ENCODE measurements at regions not wholly inside any gene's neighbourhood (a gene's known extent, or its start where the extent isn't known, plus 50 kb on each side); places are given as distances from the start of the nearest gene placed in this dataset.

DNA sequence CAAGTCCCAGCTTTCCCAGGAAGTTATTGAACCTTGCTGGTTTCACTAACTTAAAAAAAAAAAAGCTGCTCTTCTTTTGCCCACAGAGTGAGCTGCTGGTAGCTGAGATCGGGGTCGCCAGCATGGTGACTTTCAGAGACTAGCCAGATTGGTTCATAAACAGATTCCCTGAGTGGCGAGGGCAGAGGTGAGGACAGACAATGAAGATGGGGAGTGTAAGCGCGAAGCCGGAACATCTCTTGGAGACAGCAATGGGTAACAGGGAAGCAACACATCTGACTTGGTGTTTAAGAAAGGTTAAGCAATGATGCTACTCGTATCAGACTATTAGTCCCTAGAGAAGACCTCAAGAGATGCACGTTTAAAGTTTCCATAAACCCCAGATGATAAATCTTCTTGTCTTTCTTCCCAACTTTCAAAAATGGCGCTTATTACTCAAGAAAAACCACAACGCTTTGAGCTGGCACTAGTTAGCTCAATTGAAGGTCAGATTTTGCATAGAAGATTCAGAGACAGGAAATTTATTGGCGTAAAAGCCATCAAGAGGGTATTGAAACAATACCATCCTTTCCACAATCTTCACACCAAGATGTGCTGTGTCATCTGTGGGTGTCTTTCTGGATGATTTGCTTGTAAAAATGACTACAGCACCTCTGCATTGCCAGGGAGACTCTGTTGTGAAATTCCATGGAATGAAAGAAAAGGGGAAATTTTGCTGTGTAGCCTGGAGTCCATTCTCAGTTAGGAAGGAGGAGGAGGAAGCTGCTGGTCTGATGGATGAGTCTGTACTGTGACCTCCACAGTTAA is 193.1 kb upstream of the CXCR4 start:
- no peak for TF ChIP-seq POLR2AphosphoS5 (IDR thresholded peaks at IDR 0.05)
- TF ChIP-seq, protein P1, sequence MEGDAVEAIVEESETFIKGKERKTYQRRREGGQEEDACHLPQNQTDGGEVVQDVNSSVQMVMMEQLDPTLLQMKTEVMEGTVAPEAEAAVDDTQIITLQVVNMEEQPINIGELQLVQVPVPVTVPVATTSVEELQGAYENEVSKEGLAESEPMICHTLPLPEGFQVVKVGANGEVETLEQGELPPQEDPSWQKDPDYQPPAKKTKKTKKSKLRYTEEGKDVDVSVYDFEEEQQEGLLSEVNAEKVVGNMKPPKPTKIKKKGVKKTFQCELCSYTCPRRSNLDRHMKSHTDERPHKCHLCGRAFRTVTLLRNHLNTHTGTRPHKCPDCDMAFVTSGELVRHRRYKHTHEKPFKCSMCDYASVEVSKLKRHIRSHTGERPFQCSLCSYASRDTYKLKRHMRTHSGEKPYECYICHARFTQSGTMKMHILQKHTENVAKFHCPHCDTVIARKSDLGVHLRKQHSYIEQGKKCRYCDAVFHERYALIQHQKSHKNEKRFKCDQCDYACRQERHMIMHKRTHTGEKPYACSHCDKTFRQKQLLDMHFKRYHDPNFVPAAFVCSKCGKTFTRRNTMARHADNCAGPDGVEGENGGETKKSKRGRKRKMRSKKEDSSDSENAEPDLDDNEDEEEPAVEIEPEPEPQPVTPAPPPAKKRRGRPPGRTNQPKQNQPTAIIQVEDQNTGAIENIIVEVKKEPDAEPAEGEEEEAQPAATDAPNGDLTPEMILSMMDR (IDR thresholded peaks at IDR 0.05), result no peak
- TF ChIP-seq POLR2A (IDR thresholded peaks at IDR 0.05), result no peak
- TF ChIP-seq EP300 (IDR thresholded peaks at IDR 0.05), result no peak
- no peak for ATAC-seq
- Histone ChIP-seq H3K27me3 (peaks cover 5% of the 10 kb centered on the region), H3K36me3 (no peaks in the 10 kb centered on the region), H3K27ac (no peak overlapping the region), H3K4me3 (no peak overlapping the region), H3K9me3 (no peaks in the 10 kb centered on the region), H3K4me1 (no peaks in the 10 kb centered on the region)
- WGBS, 2 donors (ENCODE audit: low coverage in 1 of 2), result 71 to 84% methylated on average over 10 to 11 of the region's 11 CpGs

DNA sequence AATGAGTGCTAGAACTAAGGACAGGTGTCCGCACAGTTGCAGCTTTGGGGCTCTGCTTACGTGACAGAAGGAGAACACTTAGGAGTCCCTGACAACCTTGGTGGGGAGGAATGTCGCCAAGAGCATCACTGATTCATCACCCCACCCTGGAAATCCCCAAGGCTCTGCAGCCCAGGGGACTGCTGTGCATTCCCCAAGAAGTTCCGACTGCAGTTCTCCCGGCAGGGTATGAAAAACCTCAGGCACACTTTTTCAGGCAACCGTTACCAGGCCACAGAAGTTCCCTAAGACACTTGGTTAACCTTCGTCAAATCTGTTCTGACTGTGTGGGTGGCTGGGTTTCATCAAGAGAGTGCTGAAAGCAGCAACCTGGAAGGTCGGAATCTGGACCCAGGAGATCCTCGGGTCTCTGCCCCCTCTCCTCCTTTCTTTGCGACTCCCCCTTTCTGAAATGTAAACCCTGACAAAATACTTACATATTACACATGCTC is 192.1 kb upstream of the CXCR4 start:
- ATAC-seq, result no peak
- WGBS, 2 donors (ENCODE audit: low coverage in 1 of 2), result 22 to 48% methylated on average over 5 of the region's 10 CpGs
- no peaks in the 10 kb centered on the region for H3K9me3 ChIP-seq
- TF ChIP-seq, protein P1 (IDR thresholded peaks at IDR 0.05), result no peak
- TF ChIP-seq POLR2AphosphoS5 (IDR thresholded peaks at IDR 0.05) (no peak), EP300 (IDR thresholded peaks at IDR 0.05) (no peak), POLR2A (IDR thresholded peaks at IDR 0.05) (no peak)
- H3K36me3 ChIP-seq, result no peaks in the 10 kb centered on the region
- H3K27me3 ChIP-seq, result peaks cover 5% of the 10 kb centered on the region
- no peak overlapping the region for H3K4me3 ChIP-seq
- H3K4me1 ChIP-seq, result no peaks in the 10 kb centered on the region
- no peak overlapping the region for H3K27ac ChIP-seq

DNA sequence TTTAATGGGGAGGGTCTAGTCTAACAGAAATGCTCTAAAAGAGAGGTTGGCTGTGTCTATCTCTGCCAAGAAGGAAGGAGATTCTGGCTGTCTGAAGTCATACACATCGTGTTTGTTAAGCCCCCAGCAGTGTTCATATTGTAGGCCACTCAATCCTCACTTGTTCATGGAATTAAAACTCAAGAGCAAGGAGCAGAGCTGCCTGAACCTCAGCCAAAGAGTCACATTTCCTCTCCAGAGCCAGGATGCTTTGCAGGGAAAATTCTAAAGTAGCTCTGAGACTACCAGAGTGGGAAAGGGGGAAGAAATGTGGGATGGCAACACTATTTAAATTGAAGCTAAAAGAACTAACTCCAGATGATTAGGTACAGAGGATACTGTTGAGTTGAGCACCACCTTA is 190.7 kb upstream of the CXCR4 start:
- no peaks in the 10 kb centered on the region for H3K36me3 ChIP-seq
- H3K27ac ChIP-seq, result no peak overlapping the region
- H3K27me3 ChIP-seq, result peaks cover 5% of the 10 kb centered on the region
- ATAC-seq, result no peak
- H3K4me1 ChIP-seq, result no peaks in the 10 kb centered on the region
- H3K9me3 ChIP-seq, result no peaks in the 10 kb centered on the region
- TF ChIP-seq POLR2AphosphoS5 (IDR thresholded peaks at IDR 0.05), result no peak
- TF ChIP-seq, protein P1 (IDR thresholded peaks at IDR 0.05), result no peak
- TF ChIP-seq POLR2A (IDR thresholded peaks at IDR 0.05), result no peak
- TF ChIP-seq EP300 (IDR thresholded peaks at IDR 0.05), result no peak
- WGBS, 2 donors (ENCODE audit: low coverage in 1 of 2), result 0% methylated on average over 1 of the region's 1 CpG
- H3K4me3 ChIP-seq, result no peak overlapping the region

DNA sequence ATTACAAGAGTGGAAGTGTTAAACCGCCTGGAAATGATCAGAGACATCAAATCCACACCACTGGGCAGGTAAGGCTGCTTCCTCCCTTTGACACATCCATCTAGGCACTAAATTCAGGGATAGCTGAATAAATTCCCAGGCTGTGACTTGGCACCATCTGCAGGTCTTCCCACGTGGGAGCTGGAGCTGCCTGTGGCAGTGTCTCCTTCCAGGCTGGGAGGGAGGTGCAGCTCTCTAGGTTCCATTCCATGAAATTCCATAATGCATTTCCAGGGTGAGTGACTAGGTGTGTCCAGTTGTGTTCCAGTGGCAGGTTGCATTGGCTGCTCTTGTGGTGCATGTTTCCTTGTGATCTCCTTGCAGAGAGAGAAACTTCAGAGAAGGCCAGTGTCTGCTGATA is 188.9 kb upstream of the CXCR4 start:
- 69 to 75% methylated on average over 2 of the region's 2 CpGs for WGBS, 2 donors (ENCODE audit: low coverage in 1 of 2)
- no peak overlapping the region for H3K4me3 ChIP-seq
- ATAC-seq, result no peak
- no peaks in the 10 kb centered on the region for H3K36me3 ChIP-seq
- H3K4me1 ChIP-seq, result no peaks in the 10 kb centered on the region
- no peaks in the 10 kb centered on the region for H3K9me3 ChIP-seq
- H3K27ac ChIP-seq, result no peak overlapping the region
- H3K27me3 ChIP-seq, result peaks cover 5% of the 10 kb centered on the region
- TF ChIP-seq EP300 (IDR thresholded peaks at IDR 0.05) (no peak), POLR2AphosphoS5 (IDR thresholded peaks at IDR 0.05) (no peak), POLR2A (IDR thresholded peaks at IDR 0.05) (no peak)
- TF ChIP-seq, protein P1 (IDR thresholded peaks at IDR 0.05), result no peak

All from gastroesophageal sphincter (tissue), 4 donors.